GM18507 (cell line): ENCODE measurements at regions not wholly inside any gene's neighbourhood (a gene's known extent, or its start where the extent isn't known, plus 50 kb on each side); places are given as distances from the start of the nearest gene placed in this dataset.
"Not testable (repeated sequence)": the region's sequence is repeated elsewhere in the genome, so short reads cannot be mapped to it uniquely, and the experiment has no call there.

ENCODE experiments used
- DNase-seq: peaks from one replicate; pipeline ENCODE4 v3.0.0; 2011; ENCODE audit warnings: low read depth; ENCODE audit not compliant: insufficient read length; ENCODE audit errors: extremely low spot score
- FAIRE-seq: peaks from 2 replicates; lab custom pipeline; 2011; peaks lifted over from hg19 to GRCh38; lab: Jason Lieb, UNC

DNA sequence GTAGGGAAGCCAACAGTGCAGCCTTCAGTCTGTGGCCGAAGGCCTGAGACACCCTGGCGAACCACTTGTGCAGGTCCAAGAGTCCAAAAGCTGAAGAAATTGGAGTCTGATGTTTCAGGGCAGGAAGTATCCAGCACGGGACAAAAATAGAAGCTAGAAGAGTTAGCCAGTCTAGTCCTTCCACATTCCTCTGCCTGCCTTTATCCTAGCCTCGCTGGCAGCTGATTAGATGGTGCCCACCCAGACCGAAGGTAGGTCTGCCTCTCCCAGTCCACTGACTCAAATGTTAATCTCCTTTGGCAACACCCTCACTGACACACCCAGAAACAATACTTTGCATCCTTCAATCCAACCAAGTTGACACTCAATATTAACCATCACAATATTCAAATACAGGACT lies 381.6 kb downstream of the TLE1 start:
- DNase-seq, FAIRE-seq: not testable (repeated sequence)

DNA sequence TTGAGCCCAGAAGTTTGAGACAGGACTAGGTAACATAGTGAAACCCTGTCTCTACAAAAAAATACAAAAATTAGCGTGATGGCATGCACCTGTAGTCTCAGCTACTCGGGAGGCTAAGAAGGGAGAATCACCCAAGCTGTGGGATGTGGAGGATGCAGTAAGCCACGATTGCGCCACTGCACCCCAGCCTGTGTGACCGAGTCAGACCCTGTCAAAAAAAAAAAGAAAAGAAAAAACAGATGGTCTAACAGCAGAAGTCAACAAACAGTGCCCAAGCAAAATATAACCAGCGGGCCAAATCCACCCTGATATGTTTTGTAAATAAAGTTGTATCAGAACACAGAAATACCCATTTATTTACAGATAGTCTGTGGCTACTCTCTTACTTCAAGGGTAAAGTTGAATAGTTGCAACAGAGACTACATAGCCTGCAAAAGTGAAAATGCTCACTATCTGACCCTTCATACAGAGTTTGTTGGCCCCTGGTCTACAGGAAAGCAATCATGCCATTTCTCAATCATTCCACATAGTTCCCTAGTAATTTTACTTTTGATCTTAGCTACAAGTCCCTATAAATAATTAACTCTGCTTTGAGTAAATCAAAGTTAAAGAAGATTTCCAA lies 383.7 kb downstream of the TLE1 start:
- DNase-seq (no peak), FAIRE-seq (no peak)

DNA sequence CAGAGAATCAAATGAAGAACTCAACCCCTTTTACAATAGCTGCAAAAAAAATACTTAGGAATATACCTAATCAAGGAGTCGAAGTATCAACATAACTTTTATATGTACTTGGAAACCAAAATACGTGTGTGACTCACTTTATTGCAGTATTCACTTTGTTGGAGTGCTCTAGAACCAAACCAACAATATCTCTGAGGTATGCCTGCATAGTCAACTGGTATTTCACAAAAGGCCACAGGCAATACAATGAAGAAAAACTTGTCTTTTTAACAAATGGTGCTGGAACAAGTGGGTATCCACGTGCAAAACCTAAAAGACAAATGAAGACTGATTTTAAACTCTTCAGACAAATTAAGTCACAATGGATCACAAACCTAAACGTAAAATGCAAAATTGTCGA lies 385.7 kb downstream of the TLE1 start:
- FAIRE-seq: no peak

GRCh38 chr9:81293651-81294050 lies 395.7 kb downstream of the TLE1 start:
- no peak for FAIRE-seq

More for the DNA sequence above, 385.7 kb downstream of the TLE1 start:
- no peak for DNase-seq

GRCh38 chr9:81292056-81292805 lies 397.1 kb downstream of the TLE1 start:
- no peak for DNase-seq
- FAIRE-seq: no peak

More at GRCh38 chr9:81293651-81294050, 395.7 kb downstream of the TLE1 start:
- no peak for DNase-seq

DNA sequence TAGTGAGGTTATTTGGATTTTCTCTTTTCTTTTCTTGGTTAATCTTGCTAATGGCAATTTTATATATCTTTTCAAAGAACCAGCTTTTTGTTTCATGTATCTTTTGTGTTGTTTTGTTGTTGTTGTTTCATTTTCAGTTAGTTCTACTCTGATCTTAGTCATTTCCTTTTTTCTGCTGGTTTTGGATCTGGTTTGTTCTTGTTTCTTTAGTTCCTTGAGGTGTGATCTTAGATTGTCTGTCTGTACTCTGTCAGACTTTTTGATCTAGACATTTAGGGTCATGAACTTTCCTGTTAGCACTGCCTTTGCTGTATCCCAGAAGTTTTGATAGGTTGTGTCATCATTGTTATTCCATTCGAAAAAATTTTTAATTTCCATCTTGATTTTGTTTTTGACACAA lies 399.7 kb downstream of the TLE1 start:
- FAIRE-seq (no peak), DNase-seq (no peak)

GRCh38 chr9:81268048-81268447 lies 421.3 kb downstream of the TLE1 start:
- DNase-seq: no peak
- FAIRE-seq: no peak

DNA sequence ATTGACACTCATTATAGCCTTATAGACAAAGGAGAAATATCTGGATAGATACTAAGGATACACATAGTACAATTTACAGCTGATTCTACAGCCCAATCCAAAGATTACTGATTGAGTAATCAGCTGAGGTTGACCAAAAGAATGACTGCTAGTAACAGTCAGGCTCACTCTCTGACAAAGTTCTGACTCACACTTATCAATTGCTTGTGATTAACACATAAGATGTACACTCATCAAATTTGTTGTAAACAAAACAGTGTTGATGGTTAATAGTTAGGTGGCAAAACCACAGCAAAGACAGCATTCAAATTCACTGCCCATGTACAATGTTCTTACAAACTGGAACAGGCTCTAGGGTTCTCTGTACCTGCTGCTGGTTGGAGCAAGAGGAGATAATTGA lies 422.7 kb downstream of the TLE1 start:
- FAIRE-seq: no peak
- no peak for DNase-seq

GRCh38 chr9:81266086-81266485 lies 423.3 kb downstream of the TLE1 start:
- FAIRE-seq (no peak), DNase-seq (no peak)

DNA sequence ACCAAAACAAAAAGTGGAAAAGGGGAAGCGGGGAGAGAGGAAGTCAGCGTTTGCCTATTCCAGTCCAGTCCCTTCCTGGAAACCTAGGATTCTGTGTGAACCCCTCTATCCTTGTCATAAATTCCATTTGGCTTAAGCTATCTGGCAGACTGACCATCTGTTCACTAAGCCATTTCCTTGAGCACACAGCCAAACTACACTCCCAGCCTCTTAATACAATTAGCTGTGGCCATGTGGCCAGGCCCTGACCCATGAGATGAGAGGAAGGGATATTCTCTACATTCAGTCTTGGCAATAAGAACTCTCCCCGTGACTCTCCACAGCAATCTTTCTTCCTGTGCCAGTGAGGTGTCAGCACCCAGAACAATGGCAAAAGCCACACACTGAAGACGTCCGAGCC lies 424.8 kb downstream of the TLE1 start:
- no peak for FAIRE-seq
- DNase-seq: no peak

GRCh38 chr9:81259896-81260295 lies 429.5 kb downstream of the TLE1 start:
- DNase-seq (no peak), FAIRE-seq (no peak)

GRCh38 chr9:81256368-81256767 lies 433.0 kb downstream of the TLE1 start:
- no peak for FAIRE-seq
- DNase-seq: no peak

GRCh38 chr9:81250606-81251005 lies 438.7 kb downstream of the TLE1 start:
- FAIRE-seq: no peak
- no peak for DNase-seq

DNA sequence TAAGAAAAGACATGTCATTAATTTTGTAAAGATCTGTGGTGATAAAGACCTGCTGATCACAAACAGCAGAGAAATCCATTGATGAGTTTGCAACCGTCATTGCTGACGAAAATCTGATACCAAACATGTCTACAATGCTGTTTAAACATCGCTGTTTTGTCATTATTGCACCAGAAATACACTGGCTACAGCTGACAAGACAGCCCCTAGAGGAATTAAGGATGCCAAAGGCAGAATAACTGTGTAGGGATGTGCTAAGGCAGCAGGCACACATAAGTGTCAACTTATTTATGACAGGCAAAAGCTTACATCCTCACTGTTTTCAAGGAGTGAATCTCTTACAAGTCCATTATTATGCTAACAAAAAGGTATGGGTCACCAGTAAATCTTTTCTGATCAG lies 439.3 kb downstream of the TLE1 start:
- DNase-seq (no peak), FAIRE-seq (no peak)

- DNase-seq: no peak
- FAIRE-seq: no peak
These were observed 443.9 kb downstream of the TLE1 start for GRCh38 chr9:81245254-81245956.

GRCh38 chr9:81244631-81245030 lies 444.7 kb downstream of the TLE1 start:
- DNase-seq (no peak), FAIRE-seq (no peak)

- DNase-seq: no peak
- FAIRE-seq: no peak
These were observed 446.5 kb downstream of the TLE1 start for GRCh38 chr9:81242866-81243265.

GRCh38 chr9:81239388-81239787 lies 450.0 kb downstream of the TLE1 start:
- no peak for FAIRE-seq
- no peak for DNase-seq

- FAIRE-seq (no peak), DNase-seq (no peak)
These were observed 451.6 kb downstream of the TLE1 start for GRCh38 chr9:81237565-81238231.

DNA sequence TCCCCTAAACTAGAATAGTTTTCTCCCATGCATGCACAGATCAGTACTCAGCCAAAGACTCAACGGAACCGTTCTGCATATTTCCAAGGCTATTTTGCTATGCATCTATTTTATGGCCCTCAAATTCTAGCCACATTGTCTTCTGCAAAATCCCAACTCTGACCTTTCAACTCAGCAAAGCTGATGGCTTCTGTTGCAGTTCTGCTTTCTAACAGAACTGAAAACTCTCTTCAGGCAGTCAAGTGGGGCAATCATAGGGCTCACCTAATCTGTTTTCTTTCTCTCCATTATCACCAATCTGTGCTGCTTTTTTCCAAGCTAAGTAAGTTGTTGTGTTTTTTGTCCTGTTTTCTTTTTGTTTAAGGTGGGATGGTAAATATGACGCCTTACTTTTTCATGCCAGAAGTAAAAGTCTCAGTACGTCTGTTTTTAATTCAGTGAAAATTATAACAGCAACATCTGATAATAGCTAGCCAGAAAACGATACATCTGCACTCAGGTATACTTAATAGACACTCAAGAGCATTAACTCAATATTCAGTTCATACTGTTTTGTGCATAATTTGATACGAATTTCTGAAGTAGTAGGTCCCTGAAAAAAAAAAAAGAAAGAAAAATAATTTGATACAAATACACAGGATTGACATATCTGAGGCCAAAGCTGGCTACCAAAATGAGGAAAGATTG lies 454.3 kb downstream of the TLE1 start:
- DNase-seq: no peak
- FAIRE-seq: no peak
